Fibroblast of lung (primary cell): ENCODE measurements at regions not wholly inside any gene's neighbourhood (a gene's known extent, or its start where the extent isn't known, plus 50 kb on each side); places are given as distances from the start of the nearest gene placed in this dataset.

Experiments used
- EZH2 ChIP-seq: IDR thresholded peaks from 2 replicates; pipeline ENCODE4 v1.5.1; 2012; ENCODE audit warnings: low read length, control low read depth, mild to moderate bottlenecking; ENCODE audit errors: missing control alignments
- TF ChIP-seq, protein P1 (sequence below), 2 donors: IDR thresholded peaks in 1 of 2; conservative IDR thresholded peaks in 1 of 2; 1 replicate in 1 of 2; 2 replicates in 1 of 2; pipeline ENCODE4 v1.5.1; 2011 to 2012; ENCODE audit warnings: low read length in 2 of 2, control low read depth in 1 of 2, inconsistent platforms in 1 of 2, low read depth in 1 of 2, mild to moderate bottlenecking in 1 of 2

DNA sequence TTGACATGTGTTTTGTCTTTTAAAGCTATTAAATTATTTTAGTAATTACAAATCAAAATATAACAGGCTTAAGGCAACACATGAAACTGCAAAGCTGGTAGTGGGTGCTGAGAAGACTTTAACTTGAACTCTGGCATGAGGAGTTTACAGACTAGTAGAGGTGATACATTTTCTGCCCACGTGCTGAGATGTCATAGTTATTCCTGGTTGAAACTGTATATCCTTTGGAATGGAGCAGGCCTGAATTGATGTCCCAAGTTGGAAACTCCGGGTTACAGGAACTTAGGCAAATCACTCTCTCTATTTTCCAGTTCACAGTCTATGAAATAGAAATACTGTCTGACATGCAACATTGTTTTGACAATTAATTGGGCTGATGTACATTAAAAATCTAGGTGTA is 177.1 kb upstream of the NOL4 start:
- TF ChIP-seq EZH2 = no peak
- TF ChIP-seq, protein P1, sequence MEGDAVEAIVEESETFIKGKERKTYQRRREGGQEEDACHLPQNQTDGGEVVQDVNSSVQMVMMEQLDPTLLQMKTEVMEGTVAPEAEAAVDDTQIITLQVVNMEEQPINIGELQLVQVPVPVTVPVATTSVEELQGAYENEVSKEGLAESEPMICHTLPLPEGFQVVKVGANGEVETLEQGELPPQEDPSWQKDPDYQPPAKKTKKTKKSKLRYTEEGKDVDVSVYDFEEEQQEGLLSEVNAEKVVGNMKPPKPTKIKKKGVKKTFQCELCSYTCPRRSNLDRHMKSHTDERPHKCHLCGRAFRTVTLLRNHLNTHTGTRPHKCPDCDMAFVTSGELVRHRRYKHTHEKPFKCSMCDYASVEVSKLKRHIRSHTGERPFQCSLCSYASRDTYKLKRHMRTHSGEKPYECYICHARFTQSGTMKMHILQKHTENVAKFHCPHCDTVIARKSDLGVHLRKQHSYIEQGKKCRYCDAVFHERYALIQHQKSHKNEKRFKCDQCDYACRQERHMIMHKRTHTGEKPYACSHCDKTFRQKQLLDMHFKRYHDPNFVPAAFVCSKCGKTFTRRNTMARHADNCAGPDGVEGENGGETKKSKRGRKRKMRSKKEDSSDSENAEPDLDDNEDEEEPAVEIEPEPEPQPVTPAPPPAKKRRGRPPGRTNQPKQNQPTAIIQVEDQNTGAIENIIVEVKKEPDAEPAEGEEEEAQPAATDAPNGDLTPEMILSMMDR (conservative IDR thresholded peaks at IDR 0.05 in 1 of 2, IDR thresholded peaks at IDR 0.05 in 1 of 2; ENCODE audit: low read depth in 1 of 2, low read length in 2 of 2) = no peak
